Neuronal stem cell (in vitro differentiated cells): ENCODE measurements at regions not wholly inside any gene's neighbourhood (a gene's known extent, or its start where the extent isn't known, plus 50 kb on each side); places are given as distances from the start of the nearest gene placed in this dataset.

Experiments
- DNase-seq: peaks from one replicate; pipeline ENCODE4 v3.0.0-alpha.2; 2013; ENCODE audit warnings: low spot score
- H2AFZ ChIP-seq: one replicate; pipeline ENCODE4 v1.6.1; 2013; ENCODE audit warnings: mild to moderate bottlenecking, low read length, inconsistent platforms
- H2AK5ac ChIP-seq: 2 replicates; pipeline ENCODE4 v1.6.1; 2013; ENCODE audit warnings: low read depth, mild to moderate bottlenecking, inconsistent platforms, low read length, moderate library complexity, mixed read lengths
- H2BK120ac ChIP-seq: 2 replicates; pipeline ENCODE4 v1.6.1; 2013; ENCODE audit warnings: low read depth, mild to moderate bottlenecking, inconsistent platforms, low read length, moderate library complexity, mixed read lengths
- H2BK12ac ChIP-seq: one replicate; pipeline ENCODE4 v1.6.1; 2013; ENCODE audit warnings: low read length, inconsistent platforms
- H2BK15ac ChIP-seq: 2 replicates; pipeline ENCODE4 v1.6.1; 2013; ENCODE audit warnings: mild to moderate bottlenecking, low read length, inconsistent platforms, mixed read lengths
- H2BK5ac ChIP-seq: one replicate; pipeline ENCODE4 v1.6.1; 2013; ENCODE audit warnings: inconsistent platforms, mild to moderate bottlenecking, low read length, moderate library complexity
- H3K14ac ChIP-seq: one replicate; pipeline ENCODE4 v1.6.1; 2013; ENCODE audit warnings: low read length, inconsistent platforms
- H3K18ac ChIP-seq: 2 replicates; pipeline ENCODE4 v1.6.1; 2013; ENCODE audit warnings: low read length, inconsistent platforms
- H3K23ac ChIP-seq: 2 replicates; pipeline ENCODE4 v1.6.1; 2013; ENCODE audit warnings: low read depth, mild to moderate bottlenecking, mixed read lengths, low read length, inconsistent platforms; ENCODE audit not compliant: poor library complexity
- H3K27ac ChIP-seq: replicated peaks from 3 replicates; pipeline ENCODE4 v1.5.1; 2013; ENCODE audit warnings: low read length, inconsistent platforms
- H3K27me3 ChIP-seq, 3 experiments: 2 replicates each; pipeline ENCODE4 v1.6.1; 2013; ENCODE audit warnings: low read length in 3 of 3, mild to moderate bottlenecking in 2 of 3, inconsistent platforms in 1 of 3, low read depth in 1 of 3, mixed read lengths in 1 of 3, moderate library complexity in 1 of 3; ENCODE audit not compliant: control insufficient read depth in 3 of 3, insufficient read depth in 3 of 3
- H3K36me3 ChIP-seq, 2 donors: replicated peaks in 1 of 2; 2 replicates each; pipeline ENCODE4 v1.6.1; 2013; ENCODE audit warnings: low read length in 2 of 2; ENCODE audit not compliant: control insufficient read depth in 2 of 2, insufficient read depth in 2 of 2
- H3K4ac ChIP-seq: 2 replicates; pipeline ENCODE4 v1.6.1; 2013; ENCODE audit warnings: inconsistent platforms, mild to moderate bottlenecking, low read length, moderate library complexity
- H3K4me1 ChIP-seq, 2 donors: 1 replicate in 1 of 2; 2 replicates in 1 of 2; pipeline ENCODE4 v1.6.1; 2013; ENCODE audit warnings: low read length in 2 of 2, low read depth in 1 of 2; ENCODE audit not compliant: control insufficient read depth in 2 of 2, insufficient read depth in 1 of 2
- H3K4me2 ChIP-seq: one replicate; pipeline ENCODE4 v1.6.1; 2013; ENCODE audit warnings: mild to moderate bottlenecking, low read length, inconsistent platforms; ENCODE audit not compliant: insufficient read depth, poor library complexity, severe bottlenecking
- H3K4me3 ChIP-seq, 2 donors: 2 replicates each; pipeline ENCODE4 v1.5.1; 2013; ENCODE audit warnings: low read length in 2 of 2, mild to moderate bottlenecking in 2 of 2, inconsistent platforms in 1 of 2, moderate library complexity in 1 of 2
- H3K79me1 ChIP-seq: one replicate; pipeline ENCODE4 v1.6.1; 2013; ENCODE audit warnings: low read depth, mild to moderate bottlenecking, inconsistent platforms, low read length, moderate library complexity
- H3K9ac ChIP-seq: one replicate; pipeline ENCODE4 v1.6.1; 2013; ENCODE audit warnings: mild to moderate bottlenecking, low read depth, low read length, inconsistent platforms; ENCODE audit not compliant: poor library complexity
- H3K9me3 ChIP-seq, 2 donors: replicated peaks in 1 of 2; 2 replicates each; pipeline versions ENCODE3 to v1.6.1; 2013; ENCODE audit warnings: low read length in 2 of 2, mild to moderate bottlenecking in 2 of 2, inconsistent platforms in 1 of 2, low read depth in 1 of 2, mixed read lengths in 1 of 2, moderate library complexity in 1 of 2; ENCODE audit not compliant: control insufficient read depth in 2 of 2, insufficient read depth in 1 of 2
- H4K8ac ChIP-seq: one replicate; pipeline ENCODE4 v1.6.1; 2013; ENCODE audit warnings: low read depth, mild to moderate bottlenecking, inconsistent platforms, low read length, moderate library complexity
- H4K91ac ChIP-seq: one replicate; pipeline ENCODE4 v1.6.1; 2013; ENCODE audit warnings: low read length, low read depth, mild to moderate bottlenecking, inconsistent platforms; ENCODE audit not compliant: poor library complexity
- WGBS, 2 donors: extraction: QIAGEN DNeasy Blood & Tissue Kit; methylation state at CpG; one replicate each; pipeline ENCODE4 v1.1.7; 2013; ENCODE audit warnings: missing lambda C conversion rate in 2 of 2, mixed read lengths in 1 of 2; ENCODE audit not compliant: insufficient read length in 2 of 2, insufficient replicate concordance in 1 of 2; ENCODE audit errors: extremely low coverage in 2 of 2; 5-methylcytosine and 5-hydroxymethylcytosine counted together

- Histone ChIP-seq H3K23ac (no peak overlapping the region), H3K14ac (no peak overlapping the region), H4K91ac (no peak overlapping the region), H3K18ac (no peak overlapping the region), H3K4ac (no peak overlapping the region), H3K4me1 (peaks cover 0 to 5% of the 10 kb centered on the region in 2 donors), H3K79me1 (no peaks in the 10 kb centered on the region), H4K8ac (no peak overlapping the region), H2BK5ac (no peak overlapping the region), H2BK120ac (no peak overlapping the region), H3K27me3 (no peaks in the 10 kb centered on the region), H3K27ac (no peak overlapping the region), H2BK15ac (no peak overlapping the region), H2BK12ac (no peak overlapping the region), H3K36me3 (no peaks in the 10 kb centered on the region), H2AFZ (no peak overlapping the region), H3K4me2 (no peak overlapping the region), H3K4me3 (no peak overlapping the region), H3K9me3 (no peaks in the 10 kb centered on the region), H2AK5ac (no peak overlapping the region), H3K9ac (no peak overlapping the region)
- no peak for DNase-seq
- no CpG with 5 or more reads among the region's 2 CpGs for WGBS, 2 donors
Measured at GRCh38 chr4:107213880-107214279, 177.8 kb upstream of the DKK2 start.

GRCh38 chr4:107213410-107213809 lies 177.3 kb upstream of the DKK2 start:
- H3K4me1 ChIP-seq = peaks cover 0 to 5% of the 10 kb centered on the region in 2 donors
- no peak overlapping the region for H3K18ac ChIP-seq
- H3K9me3 ChIP-seq = no peaks in the 10 kb centered on the region
- H4K91ac ChIP-seq = no peak overlapping the region
- H3K27me3 ChIP-seq = no peaks in the 10 kb centered on the region
- no peaks in the 10 kb centered on the region for H3K79me1 ChIP-seq
- WGBS, 2 donors = no CpG with 5 or more reads among the region's 3 CpGs
- H3K4me3 ChIP-seq = no peak overlapping the region
- no peak overlapping the region for H3K14ac ChIP-seq
- H3K4me2 ChIP-seq = no peak overlapping the region
- H3K9ac ChIP-seq = no peak overlapping the region
- H4K8ac ChIP-seq = no peak overlapping the region
- no peak overlapping the region for H3K23ac ChIP-seq
- H2AK5ac ChIP-seq = no peak overlapping the region
- no peak overlapping the region for H3K27ac ChIP-seq
- H2BK12ac ChIP-seq = no peak overlapping the region
- H3K36me3 ChIP-seq = no peaks in the 10 kb centered on the region
- no peak overlapping the region for H3K4ac ChIP-seq
- no peak overlapping the region for H2BK5ac ChIP-seq
- no peak overlapping the region for H2BK15ac ChIP-seq
- no peak overlapping the region for H2BK120ac ChIP-seq
- no peak for DNase-seq
- H2AFZ ChIP-seq = no peak overlapping the region

GRCh38 chr4:107212565-107212964 lies 176.5 kb upstream of the DKK2 start:
- no peak overlapping the region for H2BK15ac ChIP-seq
- no peak overlapping the region for H2AK5ac ChIP-seq
- H3K27me3 ChIP-seq = no peaks in the 10 kb centered on the region
- no peak overlapping the region for H3K4me3 ChIP-seq
- H3K4me2 ChIP-seq = no peak overlapping the region
- H3K18ac ChIP-seq = no peak overlapping the region
- no peak overlapping the region for H4K8ac ChIP-seq
- no peaks in the 10 kb centered on the region for H3K9me3 ChIP-seq
- H2BK5ac ChIP-seq = no peak overlapping the region
- no peaks in the 10 kb centered on the region for H3K36me3 ChIP-seq
- no peak overlapping the region for H3K4ac ChIP-seq
- peaks cover 0 to 5% of the 10 kb centered on the region in 2 donors for H3K4me1 ChIP-seq
- WGBS, 2 donors = no CpG with 5 or more reads among the region's 2 CpGs
- no peak overlapping the region for H3K23ac ChIP-seq
- H4K91ac ChIP-seq = no peak overlapping the region
- H3K27ac ChIP-seq = no peak overlapping the region
- DNase-seq = no peak
- H2AFZ ChIP-seq = no peak overlapping the region
- H2BK12ac ChIP-seq = no peak overlapping the region
- H2BK120ac ChIP-seq = no peak overlapping the region
- no peaks in the 10 kb centered on the region for H3K79me1 ChIP-seq
- H3K14ac ChIP-seq = no peak overlapping the region
- H3K9ac ChIP-seq = no peak overlapping the region

- no peak for DNase-seq
- no peak overlapping the region for H3K9ac ChIP-seq
- no peak overlapping the region for H2BK12ac ChIP-seq
- no peaks in the 10 kb centered on the region for H3K27me3 ChIP-seq
- H4K91ac ChIP-seq = no peak overlapping the region
- H3K4me3 ChIP-seq = no peak overlapping the region
- no peak overlapping the region for H2BK5ac ChIP-seq
- H2AK5ac ChIP-seq = no peak overlapping the region
- no peak overlapping the region for H3K14ac ChIP-seq
- H3K18ac ChIP-seq = no peak overlapping the region
- no peaks in the 10 kb centered on the region for H3K79me1 ChIP-seq
- H3K23ac ChIP-seq = peak overlapping the region; percentile 49
- H3K36me3 ChIP-seq = no peaks in the 10 kb centered on the region
- no peak overlapping the region for H2BK15ac ChIP-seq
- peaks cover 0 to 5% of the 10 kb centered on the region in 2 donors for H3K4me1 ChIP-seq
- no peak overlapping the region for H2BK120ac ChIP-seq
- no peaks in the 10 kb centered on the region for H3K9me3 ChIP-seq
- H4K8ac ChIP-seq = no peak overlapping the region
- WGBS, 2 donors = no CpG with 5 or more reads among the region's 13 CpGs
- no peak overlapping the region for H3K27ac ChIP-seq
- H2AFZ ChIP-seq = peak overlapping the region; percentile 66
- H3K4me2 ChIP-seq = no peak overlapping the region
- no peak overlapping the region for H3K4ac ChIP-seq
Measured at GRCh38 chr4:107210450-107211239, 174.5 kb upstream of the DKK2 start.
